K562 (cell line): ENCODE measurements at regions not wholly inside any gene's neighbourhood (a gene's known extent, or its start where the extent isn't known, plus 50 kb on each side); places are given as distances from the start of the nearest gene placed in this dataset.

ENCODE experiments used
- ATAC-seq: fragments of 200-7000 bp; cut with Tn5 transposase; 3 replicates; pipeline ENCODE4 v1.9.1; 2020; ENCODE audit warnings: moderate library complexity
- BruUV-seq: library from RNA; stranded (reverse); fragments of 400-500 nt; replicated peaks from 2 replicates; lab custom pipeline; 2021; lab: Mats Ljungman, UMichigan
- CTCF ChIA-PET: fragments of 300-600 bp; formaldehyde crosslinking; extraction: SDS; loops from one replicate; lab custom pipeline; 2021; ENCODE audit warnings: low intra/inter-chr PET ratio; lab: Yijun Ruan, JAX
- POLR2A ChIA-PET: fragments of 300-600, 350-650 bp; sonication (Branson Sonifier 250); formaldehyde crosslinking; extraction: SDS; loops from one replicate; lab custom pipeline; 2021; ENCODE audit warnings: antibody characterized with exemption, inconsistent platforms; lab: Yijun Ruan, JAX
- DNase-seq, 4 experiments: peaks; one replicate each; pipeline versions ENCODE4 v3.0.0 to v3.0.0-alpha.2; 2011 to 2018; ENCODE audit warnings: low spot score in 3 of 4, mixed read lengths in 3 of 4; ENCODE audit errors: extremely low read depth in 1 of 4
- FAIRE-seq: peaks from 2 replicates; lab custom pipeline; 2011; peaks lifted over from hg19 to GRCh38; lab: Jason Lieb, UNC
- H2AFZ ChIP-seq: 2 replicates; pipeline ENCODE4 v1.6.0; 2011; ENCODE audit warnings: low read depth, low read length, control low read depth, inconsistent platforms
- H3K27ac ChIP-seq: fragments of 200-600 bp; 3 replicates; pipeline ENCODE4 v1.8.0; 2011; ENCODE audit warnings: low read depth, mild to moderate bottlenecking, control low read depth, inconsistent platforms, low read length, moderate library complexity, mixed read lengths; ENCODE audit errors: extremely low read depth
- H3K27me3 ChIP-seq, 2 experiments: fragments of 300-600 bp in 1 of 2; 2 replicates in 1 of 2; 3 replicates in 1 of 2; pipeline versions ENCODE4 v1.6.0 to v1.8.0; 2011; ENCODE audit warnings: inconsistent platforms in 2 of 2, low read length in 2 of 2, mild to moderate bottlenecking in 1 of 2, mixed read lengths in 1 of 2, moderate library complexity in 1 of 2; ENCODE audit not compliant: control insufficient read depth in 2 of 2, insufficient read depth in 2 of 2
- H3K36me3 ChIP-seq: fragments of 300-600 bp; 3 replicates; pipeline ENCODE4 v1.8.0; 2011; ENCODE audit warnings: mild to moderate bottlenecking, low read length, inconsistent platforms; ENCODE audit not compliant: control insufficient read depth, insufficient read depth
- H3K4me1 ChIP-seq, 2 experiments: fragments of 200-600 bp in 1 of 2; replicated peaks in 1 of 2; 2 replicates in 1 of 2; 3 replicates in 1 of 2; pipeline versions ENCODE4 v1.5.1 to v1.8.0; 2011; ENCODE audit warnings: inconsistent platforms in 2 of 2, low read length in 2 of 2, mild to moderate bottlenecking in 1 of 2, mixed read lengths in 1 of 2, moderate library complexity in 1 of 2; ENCODE audit not compliant: control insufficient read depth in 2 of 2, insufficient read depth in 2 of 2
- H3K4me2 ChIP-seq: 2 replicates; pipeline ENCODE4 v1.6.1; 2011; ENCODE audit warnings: low read length, control low read depth, inconsistent platforms, mixed read lengths; ENCODE audit not compliant: insufficient read depth
- H3K4me3 ChIP-seq: fragments of 200-600 bp; sonication (generic), shearing (Covaris generic); 2 replicates; pipeline ENCODE4 v1.5.1; 2016; ENCODE audit warnings: control low read depth, inconsistent platforms
- H3K79me2 ChIP-seq: fragments of 200-600 bp; 3 replicates; pipeline ENCODE4 v1.8.0; 2011; ENCODE audit warnings: low read length, inconsistent platforms; ENCODE audit not compliant: control insufficient read depth, insufficient read depth
- H3K9ac ChIP-seq, 2 experiments: 2 replicates each; pipeline versions ENCODE4 v1.6.0 to v1.6.1; 2011; ENCODE audit warnings: low read depth in 2 of 2, low read length in 2 of 2, control low read depth in 1 of 2, inconsistent platforms in 1 of 2, mild to moderate bottlenecking in 1 of 2, mixed read lengths in 1 of 2; ENCODE audit not compliant: insufficient read depth in 1 of 2
- H3K9me1 ChIP-seq: one replicate; pipeline ENCODE4 v1.6.0; 2011; ENCODE audit warnings: inconsistent platforms, mild to moderate bottlenecking, low read length, moderate library complexity; ENCODE audit not compliant: control insufficient read depth, insufficient read depth
- H3K9me3 ChIP-seq: replicated peaks from 2 replicates; pipeline ENCODE4 v1.5.1; 2011; ENCODE audit warnings: low read depth, low read length, inconsistent platforms; ENCODE audit not compliant: control insufficient read depth, insufficient read depth
- H4K20me1 ChIP-seq: replicated peaks from 2 replicates; pipeline ENCODE4 v1.6.1; 2011; ENCODE audit warnings: low read length, inconsistent platforms, mixed read lengths; ENCODE audit not compliant: control insufficient read depth, insufficient read depth
- ARID3B ChIP-seq: fragments of 250-450 bp; sonication (Bioruptor Pico); IDR thresholded peaks from 2 replicates; pipeline ENCODE4 v1.4.0; 2020; ENCODE audit warnings: borderline replicate concordance
- CEBPB ChIP-seq: fragments of 450-650 bp; IDR thresholded peaks from 2 replicates; pipeline ENCODE4 v1.6.1; 2016; ENCODE audit warnings: missing genetic modification characterization, missing compliant biosample characterization
- DPF2 ChIP-seq: fragments of 450-650 bp; IDR thresholded peaks from 2 replicates; pipeline ENCODE4 v1.6.1; 2016
- NBN ChIP-seq: fragments of 450-650 bp; IDR thresholded peaks from 2 replicates; pipeline ENCODE4 v1.6.1; 2016; ENCODE audit warnings: low read depth, mild to moderate bottlenecking
- RBM25 ChIP-seq: fragments of 200-400 bp; formaldehyde crosslinking; IDR thresholded peaks from 2 replicates; pipeline ENCODE4 v1.6.1; 2018; ENCODE audit warnings: low read length, low read depth, moderate library complexity; ENCODE audit not compliant: severe bottlenecking
- SREBF2 ChIP-seq: sonication (generic); formaldehyde crosslinking; IDR thresholded peaks from 2 replicates; pipeline ENCODE4 v1.4.0; 2020; ENCODE audit warnings: mild to moderate bottlenecking, missing genetic modification reagents
- UBTF ChIP-seq, 2 experiments: IDR thresholded peaks; 2 replicates each; pipeline ENCODE4 v1.6.1; 2012; ENCODE audit warnings: improper control_type of control experiment in 2 of 2, low read depth in 2 of 2, low read length in 2 of 2, borderline replicate concordance in 1 of 2
- XRCC3 ChIP-seq: fragments of 450-650 bp; IDR thresholded peaks from 2 replicates; pipeline ENCODE4 v1.6.1; 2017; ENCODE audit warnings: mild to moderate bottlenecking, moderate library complexity
- ZFP36 ChIP-seq: fragments of 150-350 bp; IDR thresholded peaks from 2 replicates; pipeline ENCODE4 v1.6.1; 2018; ENCODE audit warnings: low read length, low read depth; ENCODE audit not compliant: partially characterized antibody
- ZNF280A ChIP-seq: fragments of 450-650 bp; IDR thresholded peaks from 2 replicates; pipeline ENCODE4 v1.6.1; 2018; ENCODE audit warnings: mild to moderate bottlenecking, low read depth; ENCODE audit not compliant: partially characterized antibody
- ZNF449 ChIP-seq: fragments of 250-450 bp; sonication (Bioruptor Pico); IDR thresholded peaks from 2 replicates; pipeline ENCODE4 v1.8.0; 2022; ENCODE audit warnings: moderate library complexity, mild to moderate bottlenecking, inconsistent platforms
- ZNF57 ChIP-seq: fragments of 450-650 bp; formaldehyde crosslinking; IDR thresholded peaks from 2 replicates; pipeline ENCODE4 v1.4.0; 2020; ENCODE audit warnings: mild to moderate bottlenecking, moderate library complexity
- ZNF766 ChIP-seq: fragments of 200-800 bp; sonication (Bioruptor generic); conservative IDR thresholded peaks from 2 replicates; pipeline ENCODE4 v1.6.1; 2016; ENCODE audit warnings: missing genetic modification characterization, missing compliant biosample characterization
- WGBS: fragments of 100-300 bp; shearing (Covaris generic); methylation state at CpG from one replicate; pipeline ENCODE4 v1.1.6; 2016; ENCODE audit warnings: low coverage, mixed read lengths; ENCODE audit not compliant: insufficient coverage; ENCODE audit errors: missing lambda C conversion rate; 5-methylcytosine and 5-hydroxymethylcytosine counted together
- in situ Hi-C: fragments of 300-500 bp; cut with MboI; formaldehyde crosslinking; loops from 4 replicates; pipeline ENCODE4 v1.15.0; 2018; ENCODE audit warnings: inconsistent platforms, mixed read lengths
- intact Hi-C: fragments of 100-400 bp; cut with micrococcal nuclease; formaldehyde crosslinking; loops from 2 replicates; pipeline ENCODE4 v1.14.2; 2022

- no peak for TF ChIP-seq SREBF2 (CRISPR knock-in tag)
- no peak for TF ChIP-seq ZNF57 (CRISPR knock-in tag)
- TF ChIP-seq CEBPB (tag), result no peak
- no peak for TF ChIP-seq ZNF449
- TF ChIP-seq, all 486 proteins: peak for 0
Measured at GRCh38 chr1:55382806-55383305, 167.7 kb upstream of the USP24 start (continued).

- BruUV-seq, result no TSS peak
- WGBS, result 0% methylated on average over 2 of the region's 2 CpGs
- peaks cover 0 to 4% of the 10 kb centered on the region in 2 experiments; a peak in 1 of 5 replicates for H3K27me3 ChIP-seq
- in situ Hi-C loops (loop anchor here (25.0 kb wide), 1 partner anchor 1205 kb away; the partner anchor contains the start of gene PLPP3), intact Hi-C loops (no loop called here)
- no peak for FAIRE-seq
- no peaks in the 10 kb centered on the region; the same call in 1 of the 2 replicates for H4K20me1 ChIP-seq
- DNase-seq, result no peak
- H3K27ac ChIP-seq, result no peak overlapping the region
- no peaks in the 10 kb centered on the region for H3K9me1 ChIP-seq
- no peak for ATAC-seq
- no peaks in the 10 kb centered on the region for H3K79me2 ChIP-seq
- no peak overlapping the region for H2AFZ ChIP-seq
- TF ChIP-seq DPF2 (no peak), RBM25 (peak; percentile 52), ZNF766 (CRISPR knock-in tag) (no peak), ZNF280A (no peak), XRCC3 (no peak), ARID3B (CRISPR knock-in tag) (no peak), ZFP36 (peak; percentile 22), UBTF (IDR thresholded peaks at IDR 0.05; ENCODE audit: borderline replicate concordance in 1 of 2, low read depth in 2 of 2, low read length in 2 of 2) (no peak), NBN (no peak)
- no peak overlapping the region for H3K9ac ChIP-seq
- no peak overlapping the region for H3K4me3 ChIP-seq
- ChIA-PET POLR2A (no interaction called here), CTCF (no interaction called here)
- H3K9me3 ChIP-seq, result no peaks in the 10 kb centered on the region
- H3K4me1 ChIP-seq, result no peaks in the 10 kb centered on the region
- no peaks in the 10 kb centered on the region for H3K36me3 ChIP-seq
- H3K4me2 ChIP-seq, result no peak overlapping the region
Measured at GRCh38 chr1:55381983-55382382, 166.8 kb upstream of the USP24 start.
